ENCODE measurements at regions not wholly inside any gene's neighbourhood (a gene's known extent, or its start where the extent isn't known, plus 50 kb on each side); places are given as distances from the start of the nearest gene placed in this dataset.

DNA sequence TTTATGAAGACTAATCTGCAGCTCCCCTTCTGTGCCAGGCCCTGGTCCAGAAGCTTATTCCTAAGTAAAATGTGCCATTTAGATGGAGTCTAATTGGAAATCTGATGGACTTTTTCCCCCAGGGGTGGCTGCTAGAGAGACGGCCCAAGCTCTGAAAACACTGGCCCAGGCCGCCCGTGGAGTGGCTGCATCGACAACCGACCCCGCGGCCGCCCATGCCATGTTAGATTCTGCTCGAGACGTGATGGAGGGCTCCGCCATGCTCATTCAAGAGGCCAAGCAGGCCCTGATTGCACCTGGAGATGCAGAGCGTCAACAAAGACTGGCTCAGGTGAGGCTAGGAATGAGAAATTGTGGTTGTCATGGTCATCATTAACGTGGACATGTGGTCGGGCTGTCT is 305.8 kb upstream of the TPM1 start:
- no CpG with 5 or more reads among the region's 14 CpGs for WGBS (ENCODE audit: insufficient coverage, low lambda C conversion rate)
- Histone ChIP-seq H3K4me1 (ENCODE audit: control insufficient read depth, insufficient read depth, low read length) (no peaks in the 10 kb centered on the region), H3K4me3 (ENCODE audit: low read length) (no peak overlapping the region), H3K27me3 (ENCODE audit: control insufficient read depth, insufficient read depth, low read length) (no peaks in the 10 kb centered on the region), H3K9me3 (ENCODE audit: control insufficient read depth, low read depth, low read length) (no peaks in the 10 kb centered on the region), H3K36me3 (ENCODE audit: control insufficient read depth, insufficient read depth, low read length) (peaks cover 64% of the 10 kb centered on the region), H3K27ac (ENCODE audit: low read length) (no peak overlapping the region)
- no peak for DNase-seq

DNA sequence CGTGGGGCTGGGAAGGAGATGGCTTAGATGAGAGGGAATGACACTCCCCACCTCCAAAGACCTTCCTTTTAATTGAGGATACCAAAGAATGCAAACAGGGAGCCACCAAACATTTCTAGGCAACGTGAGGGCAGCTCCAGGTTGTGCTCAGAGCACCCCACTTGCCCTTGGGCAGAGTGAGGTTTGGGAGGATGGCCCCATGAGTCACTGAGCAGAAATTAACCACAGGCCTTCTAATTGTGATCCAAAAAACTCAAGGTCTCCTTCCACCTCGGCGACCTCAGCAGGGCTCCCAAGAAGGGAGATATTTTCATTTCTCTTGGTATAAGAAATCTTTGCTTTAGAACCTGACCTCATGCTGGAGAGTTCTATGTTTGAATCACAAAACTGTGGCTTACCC is 305.0 kb upstream of the TPM1 start:
- Histone ChIP-seq H3K27ac (ENCODE audit: low read length) (no peak overlapping the region), H3K4me1 (ENCODE audit: control insufficient read depth, insufficient read depth, low read length) (no peaks in the 10 kb centered on the region), H3K4me3 (ENCODE audit: low read length) (no peak overlapping the region), H3K9me3 (ENCODE audit: control insufficient read depth, low read depth, low read length) (no peaks in the 10 kb centered on the region), H3K36me3 (ENCODE audit: control insufficient read depth, insufficient read depth, low read length) (peaks cover 59% of the 10 kb centered on the region), H3K27me3 (ENCODE audit: control insufficient read depth, insufficient read depth, low read length) (no peaks in the 10 kb centered on the region)
- no peak for DNase-seq
- WGBS (ENCODE audit: insufficient coverage, low lambda C conversion rate) = no CpG with 5 or more reads among the region's 4 CpGs

- Histone ChIP-seq H3K4me3 (ENCODE audit: low read length) (no peak overlapping the region), H3K4me1 (ENCODE audit: control insufficient read depth, insufficient read depth, low read length) (no peaks in the 10 kb centered on the region), H3K9me3 (ENCODE audit: control insufficient read depth, low read depth, low read length) (no peaks in the 10 kb centered on the region), H3K27me3 (ENCODE audit: control insufficient read depth, insufficient read depth, low read length) (no peaks in the 10 kb centered on the region), H3K36me3 (ENCODE audit: control insufficient read depth, insufficient read depth, low read length) (peaks cover 65% of the 10 kb centered on the region), H3K27ac (ENCODE audit: low read length) (no peak overlapping the region)
- no peak for DNase-seq
- WGBS (ENCODE audit: insufficient coverage, low lambda C conversion rate) = no CpG with 5 or more reads among the region's 4 CpGs
These were observed 303.5 kb upstream of the TPM1 start for GRCh38 chr15:62739082-62739481.

DNA sequence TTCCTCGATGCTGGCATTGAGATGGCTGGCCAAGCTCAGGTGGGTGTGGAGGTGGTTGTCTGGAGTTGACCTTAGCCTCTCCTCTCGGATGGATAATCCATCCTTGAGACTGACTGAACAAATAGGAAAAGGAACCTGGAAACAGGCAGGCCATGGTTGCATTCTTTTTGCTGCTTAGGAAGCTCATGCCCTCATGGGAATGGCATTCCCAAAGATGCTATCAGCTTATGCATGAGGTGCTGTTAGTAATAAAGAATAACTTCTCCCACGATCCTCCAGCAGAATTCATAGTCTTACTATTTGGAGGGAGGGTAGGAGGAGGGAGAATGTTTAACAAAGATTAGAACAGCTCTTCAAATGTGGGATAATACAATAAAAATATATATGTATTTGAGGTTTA is 303.0 kb upstream of the TPM1 start:
- peaks cover 66% of the 10 kb centered on the region for H3K36me3 ChIP-seq (ENCODE audit: control insufficient read depth, insufficient read depth, low read length)
- no peaks in the 10 kb centered on the region for H3K9me3 ChIP-seq (ENCODE audit: control insufficient read depth, low read depth, low read length)
- no CpG with 5 or more reads among the region's 3 CpGs for WGBS (ENCODE audit: insufficient coverage, low lambda C conversion rate)
- no peak for DNase-seq
- no peak overlapping the region for H3K4me3 ChIP-seq (ENCODE audit: low read length)
- no peaks in the 10 kb centered on the region for H3K27me3 ChIP-seq (ENCODE audit: control insufficient read depth, insufficient read depth, low read length)
- H3K4me1 ChIP-seq (ENCODE audit: control insufficient read depth, insufficient read depth, low read length) = no peaks in the 10 kb centered on the region
- H3K27ac ChIP-seq (ENCODE audit: low read length) = no peak overlapping the region

DNA sequence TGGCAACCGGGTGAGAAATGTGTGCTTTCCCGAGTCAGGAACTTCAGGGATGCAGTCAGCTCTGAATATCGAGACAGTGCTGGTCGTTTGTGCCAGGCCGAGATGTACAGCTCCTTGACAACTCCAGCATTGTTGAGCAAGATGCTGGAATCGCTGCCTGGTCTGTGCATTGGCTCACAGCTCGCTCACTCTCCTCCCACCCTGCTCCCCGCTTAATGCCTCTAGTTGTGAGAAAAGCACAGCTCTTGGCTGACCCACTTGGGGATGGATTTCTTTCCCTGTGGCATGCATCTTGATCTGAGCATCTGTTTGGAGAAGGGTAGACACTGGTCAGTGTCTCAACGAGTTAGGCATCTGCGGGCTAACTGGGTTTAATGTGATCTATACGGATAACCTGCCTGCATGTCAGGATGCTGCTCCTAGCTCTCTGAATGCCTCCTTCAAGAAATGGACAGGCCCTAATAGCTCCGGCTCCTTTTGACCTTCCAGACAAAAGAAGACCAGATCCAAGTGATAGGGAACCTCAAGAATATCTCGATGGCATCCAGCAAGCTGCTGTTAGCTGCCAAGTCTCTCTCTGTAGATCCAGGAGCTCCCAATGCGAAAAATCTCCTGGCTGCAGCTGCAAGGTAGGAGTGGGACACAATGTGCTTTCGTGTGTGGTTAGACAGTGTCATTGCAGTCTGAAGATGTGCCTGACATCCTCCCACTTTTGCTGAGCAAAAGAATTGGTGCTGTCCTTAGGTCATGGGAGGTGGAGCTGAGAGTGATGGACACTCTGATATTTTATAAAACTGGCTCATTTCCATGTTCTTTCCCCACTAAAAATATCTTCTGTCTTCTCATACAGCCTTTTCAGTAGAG is 302.2 kb upstream of the TPM1 start:
- no CpG with 5 or more reads among the region's 15 CpGs for WGBS (ENCODE audit: insufficient coverage, low lambda C conversion rate)
- no peaks in the 10 kb centered on the region for H3K4me1 ChIP-seq (ENCODE audit: control insufficient read depth, insufficient read depth, low read length)
- DNase-seq = no peak
- peaks cover 62% of the 10 kb centered on the region for H3K36me3 ChIP-seq (ENCODE audit: control insufficient read depth, insufficient read depth, low read length)
- H3K9me3 ChIP-seq (ENCODE audit: control insufficient read depth, low read depth, low read length) = no peaks in the 10 kb centered on the region
- H3K27me3 ChIP-seq (ENCODE audit: control insufficient read depth, insufficient read depth, low read length) = no peaks in the 10 kb centered on the region
- H3K27ac ChIP-seq (ENCODE audit: low read length) = no peak overlapping the region
- H3K4me3 ChIP-seq (ENCODE audit: low read length) = no peak overlapping the region

DNA sequence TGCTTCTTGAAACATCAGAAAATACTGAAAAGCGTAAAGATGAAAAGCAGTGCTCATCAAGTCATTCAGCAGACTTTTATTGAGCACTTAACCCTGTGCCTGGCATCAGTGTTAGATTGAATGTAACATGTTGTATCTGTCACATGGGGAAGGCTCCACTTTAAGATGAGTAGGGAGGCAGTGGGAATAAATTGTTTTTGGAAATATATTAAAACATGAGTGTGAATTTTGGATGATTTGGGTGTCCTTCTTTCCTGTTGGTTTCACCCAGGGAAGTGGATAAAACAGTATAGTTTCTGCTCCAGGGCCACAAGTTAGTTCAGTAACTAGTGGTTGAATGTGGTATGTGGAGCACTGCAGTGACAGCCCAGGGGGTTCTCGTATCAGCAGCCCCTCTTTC is 301.4 kb upstream of the TPM1 start:
- no peaks in the 10 kb centered on the region for H3K4me1 ChIP-seq (ENCODE audit: control insufficient read depth, insufficient read depth, low read length)
- H3K36me3 ChIP-seq (ENCODE audit: control insufficient read depth, insufficient read depth, low read length) = peaks cover 61% of the 10 kb centered on the region
- no peak overlapping the region for H3K27ac ChIP-seq (ENCODE audit: low read length)
- no peak for DNase-seq
- H3K4me3 ChIP-seq (ENCODE audit: low read length) = no peak overlapping the region
- no peaks in the 10 kb centered on the region for H3K27me3 ChIP-seq (ENCODE audit: control insufficient read depth, insufficient read depth, low read length)
- WGBS (ENCODE audit: insufficient coverage, low lambda C conversion rate) = no CpG with 5 or more reads among the region's 2 CpGs
- no peaks in the 10 kb centered on the region for H3K9me3 ChIP-seq (ENCODE audit: control insufficient read depth, low read depth, low read length)

GRCh38 chr15:62742409-62743171 is 300.0 kb upstream of the TPM1 start:
- no peak overlapping the region for H3K27ac ChIP-seq (ENCODE audit: low read length)
- no peaks in the 10 kb centered on the region for H3K27me3 ChIP-seq (ENCODE audit: control insufficient read depth, insufficient read depth, low read length)
- no peaks in the 10 kb centered on the region for H3K4me1 ChIP-seq (ENCODE audit: control insufficient read depth, insufficient read depth, low read length)
- DNase-seq = peak; percentile 41 to 52
- no CpG with 5 or more reads among the region's 8 CpGs for WGBS (ENCODE audit: insufficient coverage, low lambda C conversion rate)
- peaks cover 49% of the 10 kb centered on the region for H3K36me3 ChIP-seq (ENCODE audit: control insufficient read depth, insufficient read depth, low read length)
- no peak overlapping the region for H3K4me3 ChIP-seq (ENCODE audit: low read length)
- H3K9me3 ChIP-seq (ENCODE audit: control insufficient read depth, low read depth, low read length) = no peaks in the 10 kb centered on the region

GRCh38 chr15:62745621-62746225 is 296.8 kb upstream of the TPM1 start:
- H3K9me3 ChIP-seq (ENCODE audit: control insufficient read depth, low read depth, low read length) = no peaks in the 10 kb centered on the region
- H3K36me3 ChIP-seq (ENCODE audit: control insufficient read depth, insufficient read depth, low read length) = peaks cover 43% of the 10 kb centered on the region
- WGBS (ENCODE audit: insufficient coverage, low lambda C conversion rate) = 90% methylated on average over 6 of the region's 8 CpGs
- DNase-seq = no peak
- no peak overlapping the region for H3K4me3 ChIP-seq (ENCODE audit: low read length)
- H3K27ac ChIP-seq (ENCODE audit: low read length) = no peak overlapping the region
- H3K27me3 ChIP-seq (ENCODE audit: control insufficient read depth, insufficient read depth, low read length) = no peaks in the 10 kb centered on the region
- H3K4me1 ChIP-seq (ENCODE audit: control insufficient read depth, insufficient read depth, low read length) = no peaks in the 10 kb centered on the region

DNA sequence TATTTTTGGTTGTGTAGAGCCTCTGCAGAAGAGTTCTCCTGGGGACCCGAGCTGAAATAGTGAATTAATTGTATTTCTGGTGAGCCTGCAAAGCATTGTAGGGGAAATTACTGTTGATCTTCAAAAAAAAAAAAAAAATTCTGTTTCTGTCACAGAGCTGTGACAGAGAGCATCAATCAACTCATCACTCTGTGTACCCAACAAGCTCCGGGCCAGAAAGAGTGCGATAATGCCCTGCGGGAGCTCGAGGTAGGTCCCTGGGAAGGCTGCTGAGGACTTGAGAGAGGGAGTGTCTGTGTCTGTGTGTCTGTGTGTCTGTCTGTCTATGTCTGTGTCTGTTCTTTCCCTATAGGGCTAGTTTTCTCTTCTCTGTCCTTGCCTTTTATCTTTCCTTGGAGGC is 294.4 kb upstream of the TPM1 start:
- Histone ChIP-seq H3K27me3 (ENCODE audit: control insufficient read depth, insufficient read depth, low read length) (no peaks in the 10 kb centered on the region), H3K4me1 (ENCODE audit: control insufficient read depth, insufficient read depth, low read length) (no peaks in the 10 kb centered on the region), H3K36me3 (ENCODE audit: control insufficient read depth, insufficient read depth, low read length) (peaks cover 43% of the 10 kb centered on the region), H3K9me3 (ENCODE audit: control insufficient read depth, low read depth, low read length) (no peaks in the 10 kb centered on the region), H3K27ac (ENCODE audit: low read length) (no peak overlapping the region), H3K4me3 (ENCODE audit: low read length) (no peak overlapping the region)
- no CpG with 5 or more reads among the region's 5 CpGs for WGBS (ENCODE audit: insufficient coverage, low lambda C conversion rate)
- no peak for DNase-seq

- H3K27ac ChIP-seq (ENCODE audit: low read length) = no peak overlapping the region
- H3K36me3 ChIP-seq (ENCODE audit: control insufficient read depth, insufficient read depth, low read length) = peaks cover 45% of the 10 kb centered on the region
- DNase-seq = no peak
These were observed 293.3 kb upstream of the TPM1 start for GRCh38 chr15:62749036-62749815.

More at GRCh38 chr15:62749036-62749815, 293.3 kb upstream of the TPM1 start:
- H3K27me3 ChIP-seq (ENCODE audit: control insufficient read depth, insufficient read depth, low read length) = no peaks in the 10 kb centered on the region
- WGBS (ENCODE audit: insufficient coverage, low lambda C conversion rate) = no CpG with 5 or more reads among the region's 5 CpGs
- H3K4me3 ChIP-seq (ENCODE audit: low read length) = no peak overlapping the region
- H3K4me1 ChIP-seq (ENCODE audit: control insufficient read depth, insufficient read depth, low read length) = no peaks in the 10 kb centered on the region
- no peaks in the 10 kb centered on the region for H3K9me3 ChIP-seq (ENCODE audit: control insufficient read depth, low read depth, low read length)
